T-helper 1 cell treated with Interleukin-12 subunit alpha and Interleukin-12 subunit beta and Interleukin-4 antibody, amounts not matched to agents 30 μg/mL and 1 μg/mL, for 36 hours (primary cell): ENCODE measurements at regions not wholly inside any gene's neighbourhood (a gene's known extent, or its start where the extent isn't known, plus 50 kb on each side); places are given as distances from the start of the nearest gene placed in this dataset.

ENCODE experiments used
- H3K27ac Mint-ChIP-seq: one replicate; pipeline ENCODE4 v1.8.0; 2021; ENCODE audit warnings: mild to moderate bottlenecking, mixed read lengths
- H3K27me3 Mint-ChIP-seq: one replicate; pipeline ENCODE4 v1.8.0; 2021; ENCODE audit warnings: low read depth, mixed read lengths
- H3K36me3 Mint-ChIP-seq: one replicate; pipeline ENCODE4 v1.8.0; 2021; ENCODE audit warnings: low read depth, mixed read lengths
- H3K4me1 Mint-ChIP-seq: one replicate; pipeline ENCODE4 v1.8.0; 2021; ENCODE audit warnings: low read depth, mixed read lengths
- H3K4me3 Mint-ChIP-seq: one replicate; pipeline ENCODE4 v1.8.0; 2021; ENCODE audit warnings: mild to moderate bottlenecking, moderate library complexity, mixed read lengths
- H3K9me3 Mint-ChIP-seq: one replicate; pipeline ENCODE4 v1.8.0; 2021; ENCODE audit warnings: mixed read lengths

DNA sequence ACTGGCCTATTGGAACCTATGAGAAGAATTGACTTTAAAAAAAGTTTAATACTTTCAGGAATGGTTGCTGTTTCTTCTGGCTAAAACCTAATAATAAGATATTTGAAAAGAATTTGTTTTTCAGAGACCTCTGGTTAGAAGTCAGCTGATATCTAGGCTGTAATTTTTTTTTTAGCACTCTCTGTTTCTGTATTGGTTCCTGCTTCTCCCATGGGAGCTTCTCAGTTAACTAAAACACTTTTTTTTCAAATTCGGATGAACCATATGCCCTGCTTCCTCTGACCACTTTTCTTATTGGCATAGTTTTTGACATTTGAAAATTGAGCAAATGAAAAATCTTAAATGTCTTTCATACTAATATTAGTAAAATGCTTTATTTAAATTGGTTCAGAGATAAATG, 163.5 kb upstream of the SLC10A2 start:
- no peaks in the 10 kb centered on the region for H3K4me1 Mint-ChIP-seq

DNA sequence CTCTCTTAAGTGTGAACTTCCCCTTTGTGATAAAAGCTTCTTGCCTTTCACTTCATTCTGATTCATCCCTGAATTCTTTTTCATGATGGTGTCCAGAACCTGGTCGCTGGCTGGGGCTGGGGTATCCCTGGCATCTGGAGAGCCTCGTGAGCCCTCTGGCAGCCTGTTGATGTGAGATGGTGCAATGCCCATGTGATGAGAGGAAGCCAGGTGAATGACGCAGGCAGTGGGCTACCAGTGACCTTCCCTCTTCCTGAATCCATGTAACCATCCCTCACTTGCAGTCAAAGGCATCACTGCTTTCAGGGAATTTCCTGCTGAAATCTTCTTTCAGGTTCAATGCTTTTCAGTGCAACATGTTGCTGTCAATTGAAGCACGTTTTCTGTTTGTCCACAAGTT, 158.6 kb upstream of the SLC10A2 start:
- Mint-ChIP-seq H3K27ac (no peak overlapping the region), H3K4me1 (no peaks in the 10 kb centered on the region), H3K36me3 (no peaks in the 10 kb centered on the region), H3K9me3 (no peaks in the 10 kb centered on the region), H3K4me3 (no peak overlapping the region), H3K27me3 (no peaks in the 10 kb centered on the region)

More for the DNA sequence above, 163.5 kb upstream of the SLC10A2 start:
- Mint-ChIP-seq H3K27me3 (no peaks in the 10 kb centered on the region), H3K27ac (no peak overlapping the region), H3K36me3 (no peaks in the 10 kb centered on the region), H3K9me3 (peaks cover 18% of the 10 kb centered on the region), H3K4me3 (no peak overlapping the region)

DNA sequence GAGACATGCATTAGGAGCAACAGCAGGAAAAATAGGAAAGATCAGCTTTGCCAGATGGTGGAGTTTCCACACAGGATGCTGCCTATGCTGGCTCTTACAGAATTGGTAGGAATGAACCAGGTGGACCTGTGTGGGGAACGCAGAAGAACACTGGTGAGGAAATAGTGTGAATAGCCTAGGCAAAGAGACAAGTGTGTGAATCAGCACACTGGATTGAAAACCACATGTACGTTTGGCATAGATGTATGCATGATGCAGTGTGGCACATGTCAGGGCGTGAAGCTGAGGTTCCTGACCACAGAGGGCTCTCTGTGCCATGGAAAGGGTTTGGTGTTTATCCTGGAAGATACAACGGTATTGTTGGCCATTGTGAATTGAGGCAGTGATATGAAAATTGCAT, 156.5 kb upstream of the SLC10A2 start:
- H3K27ac Mint-ChIP-seq = no peak overlapping the region
- H3K9me3 Mint-ChIP-seq = no peaks in the 10 kb centered on the region
- H3K4me3 Mint-ChIP-seq = no peak overlapping the region
- no peaks in the 10 kb centered on the region for H3K36me3 Mint-ChIP-seq
- no peaks in the 10 kb centered on the region for H3K27me3 Mint-ChIP-seq
- no peaks in the 10 kb centered on the region for H3K4me1 Mint-ChIP-seq

DNA sequence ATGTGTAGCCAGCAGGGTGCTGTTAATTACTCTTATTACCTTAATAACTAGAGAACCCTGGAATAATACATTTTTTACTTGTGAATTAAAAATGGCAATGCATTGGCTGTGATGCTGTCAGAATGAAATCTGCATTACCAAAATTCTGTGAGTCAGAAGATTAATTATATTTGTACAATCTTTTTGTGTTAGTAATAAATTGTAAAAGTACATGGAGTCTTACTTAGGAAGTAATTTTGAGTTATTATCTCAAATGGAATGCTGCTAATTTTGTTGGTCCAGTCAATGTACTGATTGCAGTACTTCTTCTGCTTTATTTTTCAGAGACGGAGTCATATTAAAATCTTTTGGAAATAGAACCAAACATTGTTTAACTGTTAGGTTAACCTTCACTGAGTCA, 152.0 kb upstream of the SLC10A2 start:
- Mint-ChIP-seq H3K4me3 (no peak overlapping the region), H3K27ac (no peak overlapping the region), H3K36me3 (no peaks in the 10 kb centered on the region), H3K27me3 (no peaks in the 10 kb centered on the region), H3K4me1 (no peaks in the 10 kb centered on the region), H3K9me3 (no peaks in the 10 kb centered on the region)

DNA sequence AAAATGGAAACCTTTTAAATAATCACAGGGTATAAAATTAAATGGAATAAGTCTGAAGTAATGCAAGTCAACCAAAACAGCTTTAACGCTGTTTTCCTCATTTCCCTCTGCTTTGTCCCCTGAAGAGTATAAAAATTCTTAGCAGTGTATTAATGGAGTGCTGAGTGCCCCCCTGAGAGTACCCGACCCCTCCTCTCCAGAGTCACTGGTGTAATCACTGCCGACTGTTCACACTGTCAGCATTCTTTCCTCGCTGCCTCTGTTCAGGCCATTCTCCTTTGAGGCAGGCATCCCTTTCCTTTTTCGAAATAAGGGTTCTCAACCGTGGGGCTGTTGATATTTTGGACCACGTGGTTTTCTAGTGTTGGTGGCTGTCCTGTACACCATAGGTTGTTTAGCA, 146.9 kb upstream of the SLC10A2 start:
- no peaks in the 10 kb centered on the region for H3K36me3 Mint-ChIP-seq
- H3K27ac Mint-ChIP-seq = no peak overlapping the region
- no peaks in the 10 kb centered on the region for H3K27me3 Mint-ChIP-seq
- H3K4me3 Mint-ChIP-seq = no peak overlapping the region
- H3K4me1 Mint-ChIP-seq = no peaks in the 10 kb centered on the region
- H3K9me3 Mint-ChIP-seq = no peaks in the 10 kb centered on the region

DNA sequence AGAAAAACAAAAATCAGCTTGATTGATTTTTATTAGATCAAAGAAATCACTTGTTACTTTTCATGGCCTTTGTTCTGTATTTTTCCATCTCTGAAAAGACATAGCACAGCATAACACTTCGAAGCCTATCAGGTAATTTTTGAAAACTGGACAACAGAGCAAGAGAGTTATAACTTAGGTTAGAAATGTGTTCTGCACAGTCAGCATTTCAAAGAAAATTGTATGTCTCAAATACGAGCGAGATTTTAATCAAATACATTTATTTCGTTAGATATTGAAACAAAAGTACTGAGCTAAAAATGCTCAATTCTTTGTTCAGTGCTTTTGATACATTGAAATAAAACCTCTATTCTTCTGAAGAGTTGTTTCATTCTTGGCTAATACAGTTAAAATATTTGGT, 144.1 kb upstream of the SLC10A2 start:
- Mint-ChIP-seq H3K36me3 (no peaks in the 10 kb centered on the region), H3K4me1 (no peaks in the 10 kb centered on the region), H3K27ac (no peak overlapping the region), H3K4me3 (no peak overlapping the region), H3K9me3 (no peaks in the 10 kb centered on the region), H3K27me3 (no peaks in the 10 kb centered on the region)

DNA sequence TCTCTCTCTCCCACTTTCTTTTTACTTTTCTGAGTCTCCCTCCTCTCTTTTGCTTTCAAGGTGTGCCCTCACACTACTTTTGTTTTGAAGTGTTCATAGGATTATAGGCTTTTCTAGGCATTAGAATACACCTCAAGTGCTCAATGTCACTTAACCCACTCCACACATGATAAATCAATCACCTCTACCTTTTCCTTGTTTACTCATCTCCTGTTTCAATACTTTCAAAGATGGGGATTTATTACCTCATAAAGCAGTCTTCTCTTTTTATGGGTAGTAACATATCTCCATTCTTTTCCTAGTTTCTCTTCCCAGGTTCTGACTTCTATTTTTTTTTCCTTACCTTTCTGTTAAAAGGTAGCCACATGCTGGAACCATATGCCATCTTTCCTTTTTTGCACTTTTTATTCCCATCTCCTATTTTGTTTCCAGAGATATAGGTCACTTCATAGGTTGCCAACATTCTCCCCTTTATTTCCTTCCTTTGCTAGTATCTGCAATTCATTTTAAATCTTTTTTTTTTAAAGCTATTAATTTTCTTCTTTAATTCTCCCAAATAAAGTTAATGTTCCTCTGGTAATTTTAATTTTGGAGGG, 137.6 kb upstream of the SLC10A2 start:
- H3K27ac Mint-ChIP-seq = no peak overlapping the region
- no peaks in the 10 kb centered on the region for H3K4me1 Mint-ChIP-seq
- H3K9me3 Mint-ChIP-seq = no peaks in the 10 kb centered on the region

DNA sequence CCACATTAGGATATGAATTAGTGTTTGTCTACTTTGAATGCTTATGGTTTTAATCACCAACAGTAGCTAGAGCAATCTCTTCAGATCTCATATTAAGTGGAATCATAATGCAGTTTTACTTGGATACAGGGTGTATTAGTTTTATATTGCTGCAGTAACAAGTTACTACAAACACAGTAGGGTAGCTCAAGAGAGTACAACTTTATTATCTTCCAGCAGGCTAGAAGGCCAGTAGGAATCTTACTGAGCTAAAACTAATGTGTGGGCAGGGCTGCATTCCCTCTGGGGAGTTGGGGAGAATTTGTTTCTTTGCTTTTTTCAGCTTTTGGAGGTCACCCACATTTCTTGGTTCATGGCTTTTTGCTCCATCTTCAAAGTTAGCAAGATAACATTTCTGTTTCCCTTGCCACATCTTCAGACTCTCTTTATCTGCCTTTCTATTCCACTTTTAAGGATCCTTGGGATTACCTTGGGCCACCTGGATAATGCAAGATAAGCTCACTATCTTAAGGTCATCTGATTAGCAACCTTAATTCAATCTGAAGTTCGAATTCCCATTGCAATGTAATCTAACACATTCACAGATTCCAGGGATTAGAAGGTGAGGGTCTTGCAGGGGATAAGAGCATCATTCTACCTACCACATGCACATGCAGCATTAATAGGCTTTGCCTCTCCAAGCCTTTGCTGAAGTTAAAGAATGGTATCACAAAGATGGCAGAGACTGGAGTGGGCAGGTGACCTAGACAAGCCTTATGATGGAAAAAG, 134.1 kb upstream of the SLC10A2 start:
- no peak overlapping the region for H3K27ac Mint-ChIP-seq
- no peak overlapping the region for H3K4me3 Mint-ChIP-seq
- no peaks in the 10 kb centered on the region for H3K4me1 Mint-ChIP-seq
- no peaks in the 10 kb centered on the region for H3K36me3 Mint-ChIP-seq
- H3K27me3 Mint-ChIP-seq = no peaks in the 10 kb centered on the region
- no peaks in the 10 kb centered on the region for H3K9me3 Mint-ChIP-seq

More for the DNA sequence above, 137.6 kb upstream of the SLC10A2 start:
- Mint-ChIP-seq H3K36me3 (no peaks in the 10 kb centered on the region), H3K27me3 (no peaks in the 10 kb centered on the region), H3K4me3 (no peak overlapping the region)

DNA sequence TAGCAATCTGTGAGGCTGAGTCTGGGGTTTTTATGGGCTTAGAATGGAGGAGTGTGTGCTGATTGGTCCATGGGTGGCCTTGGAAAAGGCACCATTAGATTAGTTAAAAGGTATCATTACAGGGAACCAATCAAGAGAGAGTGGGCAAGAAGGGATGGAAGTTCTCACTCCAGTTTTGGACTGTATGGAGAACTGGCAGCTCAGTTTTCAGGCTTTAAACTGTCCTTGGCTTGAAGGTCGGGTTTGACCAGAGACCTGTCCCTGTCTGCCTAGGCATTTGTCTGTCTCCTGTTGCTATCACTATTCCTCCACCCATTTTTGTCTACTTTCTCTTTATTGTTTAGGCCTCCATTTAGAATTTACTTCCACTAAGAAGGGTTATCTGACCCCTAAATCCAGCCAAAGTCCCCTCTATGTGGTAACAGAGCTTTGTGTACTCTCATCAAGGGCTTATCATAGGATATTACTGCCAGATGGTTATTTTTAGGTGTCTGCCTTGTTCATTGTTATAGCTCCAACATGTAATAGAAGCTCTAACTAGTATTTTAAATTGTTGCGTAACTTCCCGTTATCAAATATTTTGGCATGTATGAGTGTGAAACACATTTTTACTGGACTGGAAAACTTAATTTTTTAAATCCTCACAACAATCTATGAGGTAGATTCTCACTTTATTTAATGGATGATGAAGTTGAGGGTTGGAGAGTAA, 133.3 kb upstream of the SLC10A2 start:
- no peak overlapping the region for H3K4me3 Mint-ChIP-seq
- no peaks in the 10 kb centered on the region for H3K27me3 Mint-ChIP-seq

DNA sequence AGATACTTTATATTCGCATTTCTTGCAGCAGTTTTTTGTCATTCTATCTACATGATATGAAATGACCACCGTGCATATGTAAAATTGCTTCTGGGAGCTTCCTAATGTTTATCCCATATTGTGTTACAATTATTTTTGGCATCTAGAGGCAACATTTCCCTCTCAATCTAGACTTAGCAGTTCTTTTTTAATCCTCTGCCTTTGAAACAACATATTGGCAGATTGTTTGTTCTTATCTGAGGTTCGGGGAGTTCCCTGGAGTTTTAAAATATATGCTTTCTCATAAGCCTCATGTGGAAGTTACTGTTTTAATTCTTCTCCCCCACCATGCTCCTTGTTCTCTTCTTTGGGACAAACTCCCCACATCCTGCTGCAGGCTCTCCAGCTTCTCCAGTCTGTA, 130.1 kb upstream of the SLC10A2 start:
- H3K27ac Mint-ChIP-seq = no peak overlapping the region
- H3K4me3 Mint-ChIP-seq = no peak overlapping the region
- H3K4me1 Mint-ChIP-seq = no peaks in the 10 kb centered on the region
- H3K36me3 Mint-ChIP-seq = no peaks in the 10 kb centered on the region
- H3K9me3 Mint-ChIP-seq = no peaks in the 10 kb centered on the region
- H3K27me3 Mint-ChIP-seq = no peaks in the 10 kb centered on the region

More for the DNA sequence above, 133.3 kb upstream of the SLC10A2 start:
- no peak overlapping the region for H3K27ac Mint-ChIP-seq
- no peaks in the 10 kb centered on the region for H3K36me3 Mint-ChIP-seq
- H3K9me3 Mint-ChIP-seq = no peaks in the 10 kb centered on the region
- H3K4me1 Mint-ChIP-seq = no peaks in the 10 kb centered on the region

DNA sequence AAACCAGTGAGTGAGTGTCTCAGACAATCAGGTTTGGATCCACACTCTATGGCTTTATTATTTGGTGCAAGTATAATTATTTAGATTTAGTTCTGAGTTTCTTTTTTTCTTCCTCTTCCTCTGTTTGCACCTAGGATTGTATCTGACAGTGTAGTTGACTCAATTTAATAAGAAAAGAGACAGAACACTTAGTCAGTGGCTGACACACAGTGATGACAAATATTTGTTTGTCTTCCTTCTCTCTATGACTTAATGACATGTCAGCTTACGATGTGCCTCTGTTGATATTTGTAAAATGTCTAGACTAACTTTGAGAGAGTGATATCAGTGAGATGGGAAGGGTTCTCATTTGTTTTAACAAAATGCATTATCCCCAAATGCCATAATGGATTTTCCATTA, 129.5 kb upstream of the SLC10A2 start:
- no peaks in the 10 kb centered on the region for H3K4me1 Mint-ChIP-seq
- no peaks in the 10 kb centered on the region for H3K9me3 Mint-ChIP-seq
- no peaks in the 10 kb centered on the region for H3K27me3 Mint-ChIP-seq
- no peak overlapping the region for H3K27ac Mint-ChIP-seq
- H3K36me3 Mint-ChIP-seq = no peaks in the 10 kb centered on the region
- no peak overlapping the region for H3K4me3 Mint-ChIP-seq

DNA sequence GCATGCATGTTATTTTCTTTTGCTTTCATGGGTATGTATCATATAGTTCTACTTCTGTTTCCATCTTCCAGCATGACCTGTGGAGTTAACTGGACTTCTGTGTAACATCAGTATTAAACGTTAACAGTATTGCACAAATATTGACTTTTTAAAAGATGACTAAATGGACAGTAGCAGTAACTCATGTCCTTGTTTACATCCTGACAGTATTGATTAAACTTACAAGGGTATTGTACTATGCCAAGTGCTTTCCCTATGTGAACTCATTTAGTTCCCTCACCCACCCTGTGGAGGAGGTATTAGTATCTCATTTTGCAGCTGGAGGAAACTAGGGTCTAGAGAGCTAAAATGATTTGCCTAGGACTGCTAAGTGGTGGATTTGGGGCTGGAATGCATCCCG, 128.7 kb upstream of the SLC10A2 start:
- Mint-ChIP-seq H3K27ac (no peak overlapping the region), H3K36me3 (no peaks in the 10 kb centered on the region), H3K27me3 (no peaks in the 10 kb centered on the region), H3K4me1 (no peaks in the 10 kb centered on the region), H3K4me3 (no peak overlapping the region), H3K9me3 (no peaks in the 10 kb centered on the region)

DNA sequence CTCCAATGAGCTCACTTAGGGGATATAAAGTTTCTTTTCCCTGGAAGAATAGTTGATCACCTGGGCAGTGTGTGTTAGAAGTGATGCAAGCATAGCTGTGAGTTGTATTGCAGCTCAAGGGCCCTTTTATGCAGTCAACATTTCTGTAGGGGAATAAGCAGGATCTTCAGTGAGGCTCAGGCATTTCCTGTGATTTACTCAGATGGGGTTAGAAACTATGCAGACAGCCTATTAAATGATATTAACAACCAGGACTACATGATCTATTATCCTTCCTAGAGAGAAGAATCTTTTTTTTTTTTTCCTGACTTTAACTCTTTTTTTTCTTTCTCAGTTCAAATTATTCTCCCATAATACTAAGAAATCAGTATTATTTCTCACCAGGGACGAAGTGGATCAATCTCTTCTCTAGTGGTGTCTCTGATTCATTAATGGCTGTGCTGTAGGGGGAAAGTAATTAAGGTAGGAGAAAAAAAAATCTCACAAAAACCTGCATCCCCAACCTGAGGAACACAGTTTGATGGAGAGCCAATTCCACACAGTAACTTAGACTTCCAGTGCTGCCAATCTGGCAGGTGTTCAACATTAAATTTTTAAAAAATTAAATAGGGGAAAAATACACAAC, 126.4 kb upstream of the SLC10A2 start:
- Mint-ChIP-seq H3K27me3 (no peaks in the 10 kb centered on the region), H3K27ac (no peak overlapping the region)

DNA sequence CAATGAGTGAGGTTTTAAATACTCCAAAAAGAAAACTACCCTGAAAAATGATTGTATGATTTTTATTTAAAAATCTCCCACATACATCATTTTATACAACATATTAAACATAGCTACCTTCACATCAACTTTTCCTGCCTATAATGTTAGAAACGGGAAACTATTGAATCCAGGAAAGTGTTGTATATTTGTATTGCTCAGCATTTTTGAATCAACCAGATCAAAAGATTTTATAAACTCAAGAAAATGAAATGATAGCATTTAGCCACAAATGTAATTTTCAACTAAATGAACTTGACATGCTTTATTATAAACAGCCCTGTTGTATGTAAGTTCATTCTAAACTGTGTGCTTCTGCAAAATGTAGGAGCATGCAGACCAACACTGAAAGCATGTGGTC, 124.6 kb upstream of the SLC10A2 start:
- H3K4me3 Mint-ChIP-seq = no peak overlapping the region
- no peaks in the 10 kb centered on the region for H3K9me3 Mint-ChIP-seq
- no peaks in the 10 kb centered on the region for H3K4me1 Mint-ChIP-seq
- H3K36me3 Mint-ChIP-seq = no peaks in the 10 kb centered on the region
- no peaks in the 10 kb centered on the region for H3K27me3 Mint-ChIP-seq
- no peak overlapping the region for H3K27ac Mint-ChIP-seq

More for the DNA sequence above, 126.4 kb upstream of the SLC10A2 start:
- no peaks in the 10 kb centered on the region for H3K36me3 Mint-ChIP-seq
- no peaks in the 10 kb centered on the region for H3K9me3 Mint-ChIP-seq
- H3K4me1 Mint-ChIP-seq = no peaks in the 10 kb centered on the region
- no peak overlapping the region for H3K4me3 Mint-ChIP-seq
